MM.1S (cell line): ENCODE measurements at regions not wholly inside any gene's neighbourhood (a gene's known extent, or its start where the extent isn't known, plus 50 kb on each side); places are given as distances from the start of the nearest gene placed in this dataset.

ENCODE experiments used
- DNase-seq: peaks from one replicate; pipeline ENCODE4 v3.0.0-alpha.2; 2015
- H2AFZ ChIP-seq: fragments of 300-600 bp; sonication (generic); 2 replicates; pipeline ENCODE4 v1.6.0; 2016; ENCODE audit warnings: antibody characterized with exemption, low read length
- H3F3A ChIP-seq: fragments of 300-600 bp; sonication (generic); 2 replicates; pipeline ENCODE4 v1.6.1; 2016; ENCODE audit warnings: mild to moderate bottlenecking, antibody characterized with exemption, low read length, moderate library complexity, mixed read lengths; ENCODE audit not compliant: insufficient read depth
- H3K27ac ChIP-seq: fragments of 300-600 bp; sonication (generic); 2 replicates; pipeline ENCODE4 v1.5.1; 2016; ENCODE audit warnings: mild to moderate bottlenecking, low read length
- H3K27me3 ChIP-seq: fragments of 300-600 bp; sonication (generic); replicated peaks from 2 replicates; pipeline ENCODE4 v1.6.0; 2016; ENCODE audit warnings: low read length; ENCODE audit not compliant: insufficient read depth
- H3K36me3 ChIP-seq: fragments of 300-600 bp; sonication (generic); replicated peaks from 2 replicates; pipeline ENCODE4 v1.6.1; 2016; ENCODE audit warnings: mild to moderate bottlenecking, low read length, mixed read lengths; ENCODE audit not compliant: insufficient read depth
- H3K4me1 ChIP-seq: fragments of 300-600 bp; sonication (generic); 2 replicates; pipeline ENCODE4 v1.6.1; 2016; ENCODE audit warnings: low read length, mixed read lengths
- H3K4me2 ChIP-seq: fragments of 300-600 bp; sonication (generic); 2 replicates; pipeline ENCODE4 v1.6.0; 2016; ENCODE audit warnings: low read depth, low read length
- H3K4me3 ChIP-seq: fragments of 300-600 bp; sonication (generic); 2 replicates; pipeline ENCODE4 v1.5.1; 2016; ENCODE audit warnings: low read length, mixed read lengths
- H3K79me2 ChIP-seq: fragments of 300-600 bp; sonication (generic); 2 replicates; pipeline ENCODE4 v1.6.1; 2016; ENCODE audit warnings: mixed run types, low read length, mixed read lengths
- H3K9ac ChIP-seq: fragments of 300-600 bp; sonication (generic); 2 replicates; pipeline ENCODE4 v1.6.1; 2016; ENCODE audit warnings: low read length, mixed read lengths
- H3K9me2 ChIP-seq: fragments of 300-600 bp; sonication (generic); replicated peaks from 2 replicates; pipeline ENCODE4 v1.6.1; 2016; ENCODE audit warnings: mild to moderate bottlenecking, low read length, mixed read lengths; ENCODE audit not compliant: insufficient read depth
- H3K9me3 ChIP-seq: fragments of 300-600 bp; sonication (generic); replicated peaks from 2 replicates; pipeline ENCODE4 v1.6.1; 2016; ENCODE audit warnings: mild to moderate bottlenecking, low read length, mixed read lengths; ENCODE audit not compliant: insufficient read depth
- H4K20me1 ChIP-seq: fragments of 300-600 bp; sonication (generic); 2 replicates; pipeline ENCODE4 v1.6.1; 2016; ENCODE audit warnings: mild to moderate bottlenecking, low read length, moderate library complexity, mixed read lengths; ENCODE audit not compliant: insufficient read depth
- EZH2 ChIP-seq: fragments of 300-600 bp; sonication (generic); optimal IDR thresholded peaks from 2 replicates; pipeline ENCODE3; 2017; ENCODE audit warnings: low read depth, mild to moderate bottlenecking, antibody characterized with exemption, low read length, mixed read lengths
- EZH2phosphoT487 ChIP-seq: fragments of 300-600 bp; sonication (generic); IDR thresholded peaks from 2 replicates; pipeline ENCODE4 v1.6.1; 2018; ENCODE audit warnings: antibody characterized with exemption, low read length
- TF ChIP-seq, protein P1 (sequence below): fragments of 300-600 bp; sonication (generic); IDR thresholded peaks from 2 replicates; pipeline ENCODE4 v1.5.1; 2016; ENCODE audit warnings: antibody characterized with exemption, low read length, mixed read lengths

DNA sequence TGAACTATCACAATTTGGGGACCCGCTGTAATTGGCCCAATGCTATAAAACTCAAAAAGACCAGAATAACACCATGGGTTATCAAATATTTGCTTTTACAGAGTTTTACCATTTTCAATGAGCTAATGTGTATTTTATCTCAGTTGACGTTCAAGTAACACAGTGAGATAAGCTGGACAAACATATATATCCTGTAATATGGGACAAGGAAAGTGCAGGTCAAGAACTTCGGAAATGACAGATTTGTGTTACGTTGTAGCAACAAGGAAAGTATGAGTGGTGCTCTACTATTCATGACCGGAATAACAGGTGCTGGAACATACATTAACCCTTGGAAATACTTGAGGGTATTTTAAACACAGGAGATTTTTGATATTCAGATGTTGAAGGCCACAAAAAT, 566.4 kb upstream of the FLRT2 start:
- no peak for TF ChIP-seq EZH2phosphoT487
- no peaks in the 10 kb centered on the region for H4K20me1 ChIP-seq
- H2AFZ ChIP-seq = no peak overlapping the region
- H3K9me2 ChIP-seq = no peaks in the 10 kb centered on the region
- H3K4me3 ChIP-seq = no peak overlapping the region
- H3K4me2 ChIP-seq = no peak overlapping the region
- no peaks in the 10 kb centered on the region for H3K9me3 ChIP-seq
- H3K4me1 ChIP-seq = no peaks in the 10 kb centered on the region
- no peak overlapping the region for H3K27ac ChIP-seq
- DNase-seq = no peak
- no peaks in the 10 kb centered on the region for H3F3A ChIP-seq
- H3K36me3 ChIP-seq = no peaks in the 10 kb centered on the region
- H3K9ac ChIP-seq = no peak overlapping the region
- no peaks in the 10 kb centered on the region for H3K27me3 ChIP-seq
- no peaks in the 10 kb centered on the region for H3K79me2 ChIP-seq

DNA sequence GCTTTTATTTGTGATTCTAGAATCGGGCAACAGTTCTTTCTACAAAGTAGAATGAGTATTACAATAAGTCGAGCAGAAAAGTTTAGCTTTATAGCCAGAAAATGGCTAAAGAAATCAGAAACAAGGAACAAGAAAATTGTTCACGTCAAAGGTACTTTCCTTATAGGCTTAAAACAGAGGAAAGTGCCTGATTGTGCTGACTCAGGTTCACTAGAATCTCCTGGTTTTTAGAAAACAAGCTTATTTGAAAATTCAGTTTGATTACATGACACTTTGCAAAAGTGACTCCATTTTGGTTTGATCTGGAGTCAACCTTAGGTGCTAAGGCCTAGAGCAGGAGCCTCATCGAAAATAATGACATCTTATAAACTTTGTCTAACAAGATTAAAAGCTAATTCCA, 564.7 kb upstream of the FLRT2 start:
- H3K27me3 ChIP-seq = no peaks in the 10 kb centered on the region
- H3K4me3 ChIP-seq = no peak overlapping the region
- TF ChIP-seq EZH2phosphoT487 (no peak), EZH2 (no peak)
- TF ChIP-seq, protein P1, sequence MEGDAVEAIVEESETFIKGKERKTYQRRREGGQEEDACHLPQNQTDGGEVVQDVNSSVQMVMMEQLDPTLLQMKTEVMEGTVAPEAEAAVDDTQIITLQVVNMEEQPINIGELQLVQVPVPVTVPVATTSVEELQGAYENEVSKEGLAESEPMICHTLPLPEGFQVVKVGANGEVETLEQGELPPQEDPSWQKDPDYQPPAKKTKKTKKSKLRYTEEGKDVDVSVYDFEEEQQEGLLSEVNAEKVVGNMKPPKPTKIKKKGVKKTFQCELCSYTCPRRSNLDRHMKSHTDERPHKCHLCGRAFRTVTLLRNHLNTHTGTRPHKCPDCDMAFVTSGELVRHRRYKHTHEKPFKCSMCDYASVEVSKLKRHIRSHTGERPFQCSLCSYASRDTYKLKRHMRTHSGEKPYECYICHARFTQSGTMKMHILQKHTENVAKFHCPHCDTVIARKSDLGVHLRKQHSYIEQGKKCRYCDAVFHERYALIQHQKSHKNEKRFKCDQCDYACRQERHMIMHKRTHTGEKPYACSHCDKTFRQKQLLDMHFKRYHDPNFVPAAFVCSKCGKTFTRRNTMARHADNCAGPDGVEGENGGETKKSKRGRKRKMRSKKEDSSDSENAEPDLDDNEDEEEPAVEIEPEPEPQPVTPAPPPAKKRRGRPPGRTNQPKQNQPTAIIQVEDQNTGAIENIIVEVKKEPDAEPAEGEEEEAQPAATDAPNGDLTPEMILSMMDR = no peak
- H3K4me2 ChIP-seq = no peak overlapping the region
- H3K4me1 ChIP-seq = no peaks in the 10 kb centered on the region
- H3K27ac ChIP-seq = no peak overlapping the region
- DNase-seq = no peak
- no peaks in the 10 kb centered on the region for H4K20me1 ChIP-seq
- no peaks in the 10 kb centered on the region for H3F3A ChIP-seq
- H3K36me3 ChIP-seq = no peaks in the 10 kb centered on the region
- no peaks in the 10 kb centered on the region for H3K9me3 ChIP-seq
- H3K79me2 ChIP-seq = no peaks in the 10 kb centered on the region
- H3K9me2 ChIP-seq = no peaks in the 10 kb centered on the region
- H2AFZ ChIP-seq = no peak overlapping the region
- no peak overlapping the region for H3K9ac ChIP-seq

DNA sequence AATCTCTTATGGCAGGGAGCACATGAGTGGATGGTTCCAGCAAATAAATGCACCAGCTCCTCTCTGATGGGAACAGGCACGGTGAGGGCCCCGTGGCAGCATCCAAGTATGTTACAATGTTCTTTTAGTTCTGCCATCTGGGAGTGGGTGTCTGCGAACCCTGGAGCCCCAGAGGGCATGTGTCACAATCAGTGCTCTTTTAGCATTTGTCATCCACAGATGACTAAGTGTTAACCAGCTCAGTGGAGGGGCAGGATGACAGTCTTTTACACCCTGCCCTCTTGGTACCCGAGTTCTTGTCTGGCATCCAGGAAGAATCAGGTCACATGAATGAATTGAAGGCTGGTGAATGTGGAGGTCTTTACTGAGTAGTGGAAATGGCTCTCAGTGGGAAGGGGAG, 560.4 kb upstream of the FLRT2 start:
- Histone ChIP-seq H3K4me1 (no peaks in the 10 kb centered on the region), H3K27me3 (no peaks in the 10 kb centered on the region), H3K9me2 (no peaks in the 10 kb centered on the region), H3K4me3 (no peak overlapping the region), H3K4me2 (no peak overlapping the region), H4K20me1 (no peaks in the 10 kb centered on the region), H3K36me3 (no peaks in the 10 kb centered on the region), H3K27ac (no peak overlapping the region), H3F3A (no peaks in the 10 kb centered on the region), H3K9me3 (no peaks in the 10 kb centered on the region), H2AFZ (no peak overlapping the region), H3K9ac (no peak overlapping the region), H3K79me2 (no peaks in the 10 kb centered on the region)
- DNase-seq = no peak
- no peak for TF ChIP-seq EZH2
- TF ChIP-seq, protein P1 = no peak
- TF ChIP-seq EZH2phosphoT487 = no peak

DNA sequence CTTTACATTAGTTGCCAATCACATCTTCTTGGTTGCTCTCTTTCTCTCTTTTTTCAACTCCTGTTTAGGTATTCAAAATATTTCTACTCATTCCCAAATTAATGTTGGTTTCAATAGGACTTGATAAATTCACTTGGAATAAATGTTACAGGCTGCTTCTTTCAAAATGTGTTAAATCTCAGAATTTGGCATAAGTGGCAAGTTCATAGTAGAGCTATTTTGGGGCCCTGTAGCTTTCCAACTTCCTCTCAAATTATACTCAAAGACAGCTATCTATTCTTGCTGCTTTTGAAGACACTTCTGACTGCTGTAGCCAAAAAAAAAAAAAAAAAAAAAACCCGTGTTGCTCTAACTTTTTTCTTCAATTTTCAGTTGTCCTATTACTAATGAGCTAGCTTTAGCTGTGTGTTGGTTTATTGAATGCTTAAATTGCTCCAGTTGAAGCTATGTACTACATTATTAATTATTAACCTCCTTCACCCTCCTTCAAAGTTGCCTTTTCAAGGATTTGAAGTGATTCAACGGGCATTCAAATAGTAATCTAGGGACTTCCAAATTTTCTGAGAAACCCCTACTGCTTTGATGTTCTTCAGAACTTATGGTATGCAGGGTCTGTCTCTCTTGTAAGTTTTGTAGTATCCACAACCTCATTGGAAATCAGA, 554.6 kb upstream of the FLRT2 start:
- no peaks in the 10 kb centered on the region for H3K4me1 ChIP-seq

More for the DNA sequence above, 554.6 kb upstream of the FLRT2 start:
- Histone ChIP-seq H3K79me2 (no peaks in the 10 kb centered on the region), H3K27ac (no peak overlapping the region), H2AFZ (no peak overlapping the region), H3K9me2 (no peaks in the 10 kb centered on the region), H4K20me1 (no peaks in the 10 kb centered on the region), H3K9me3 (no peaks in the 10 kb centered on the region), H3K27me3 (no peaks in the 10 kb centered on the region), H3K4me3 (no peak overlapping the region), H3K36me3 (no peaks in the 10 kb centered on the region), H3F3A (no peaks in the 10 kb centered on the region), H3K4me2 (no peak overlapping the region), H3K9ac (no peak overlapping the region)
- no peak for TF ChIP-seq EZH2phosphoT487
- no peak for TF ChIP-seq EZH2
- DNase-seq = no peak
